Activated CD4-positive, alpha-beta memory T cell treated with anti-CD3 and anti-CD28 coated beads for 36 hours (primary cell): ENCODE measurements at regions not wholly inside any gene's neighbourhood (a gene's known extent, or its start where the extent isn't known, plus 50 kb on each side); places are given as distances from the start of the nearest gene placed in this dataset.

Experiments used
- CTCF ChIA-PET: fragments of 350-600 bp; sonication (Branson Sonifier 250); formaldehyde crosslinking; loops from one replicate; lab custom pipeline; 2021; ENCODE audit warnings: antibody characterized with exemption, inconsistent platforms; lab: Charles Lee
- POLR2A ChIA-PET: fragments of 350-600 bp; sonication (Branson Sonifier 250); formaldehyde crosslinking; loops from one replicate; lab custom pipeline; 2021; ENCODE audit warnings: antibody characterized with exemption; lab: Charles Lee
- DNase-seq: peaks from one replicate; pipeline ENCODE4 v3.0.0-alpha.2; 2020
- H3K27ac Mint-ChIP-seq: one replicate; pipeline ENCODE4 v1.8.0; 2021; ENCODE audit warnings: mixed read lengths
- H3K27me3 Mint-ChIP-seq: one replicate; pipeline ENCODE4 v1.8.0; 2021; ENCODE audit warnings: mixed read lengths
- H3K36me3 Mint-ChIP-seq: one replicate; pipeline ENCODE4 v1.8.0; 2021; ENCODE audit warnings: mixed read lengths
- H3K4me1 Mint-ChIP-seq: one replicate; pipeline ENCODE4 v1.8.0; 2021; ENCODE audit warnings: low read depth, mixed read lengths
- H3K4me3 Mint-ChIP-seq: one replicate; pipeline ENCODE4 v1.8.0; 2021; ENCODE audit warnings: mild to moderate bottlenecking, mixed read lengths
- H3K9me3 Mint-ChIP-seq: one replicate; pipeline ENCODE4 v1.8.0; 2021; ENCODE audit warnings: mixed read lengths
- intact Hi-C: fragments of 100-400 bp; cut with micrococcal nuclease; formaldehyde crosslinking; loops from one replicate; pipeline ENCODE4 v1.15.1; 2023

DNA sequence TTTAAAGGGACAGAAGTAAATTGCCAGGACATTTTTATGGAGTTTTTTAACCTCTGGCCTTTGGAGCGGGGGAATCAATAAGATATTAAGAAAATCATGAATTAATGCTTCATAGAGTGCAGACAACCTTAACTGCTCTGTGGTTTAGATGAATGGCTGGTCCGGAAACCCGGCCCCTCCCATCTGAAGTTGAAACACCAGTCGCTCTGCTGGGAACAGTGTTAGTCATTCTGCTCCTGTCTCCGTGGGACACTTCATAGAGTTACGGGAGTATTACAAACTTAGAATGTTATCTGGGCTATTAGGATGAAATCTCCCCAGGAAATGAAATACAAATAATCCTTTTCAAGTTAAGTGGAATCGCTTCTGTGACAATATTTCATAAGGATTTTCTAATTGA lies 110.1 kb upstream of the IRX2 start:
- ChIA-PET CTCF (no interaction called here), POLR2A (no interaction called here)
- no peaks in the 10 kb centered on the region for H3K27me3 Mint-ChIP-seq
- H3K27ac Mint-ChIP-seq, result no peak overlapping the region
- no peaks in the 10 kb centered on the region for H3K4me1 Mint-ChIP-seq
- intact Hi-C loops, result no loop called here
- H3K4me3 Mint-ChIP-seq, result no peak overlapping the region
- peaks cover 2% of the 10 kb centered on the region for H3K9me3 Mint-ChIP-seq
- no peak for DNase-seq
- no peaks in the 10 kb centered on the region for H3K36me3 Mint-ChIP-seq

DNA sequence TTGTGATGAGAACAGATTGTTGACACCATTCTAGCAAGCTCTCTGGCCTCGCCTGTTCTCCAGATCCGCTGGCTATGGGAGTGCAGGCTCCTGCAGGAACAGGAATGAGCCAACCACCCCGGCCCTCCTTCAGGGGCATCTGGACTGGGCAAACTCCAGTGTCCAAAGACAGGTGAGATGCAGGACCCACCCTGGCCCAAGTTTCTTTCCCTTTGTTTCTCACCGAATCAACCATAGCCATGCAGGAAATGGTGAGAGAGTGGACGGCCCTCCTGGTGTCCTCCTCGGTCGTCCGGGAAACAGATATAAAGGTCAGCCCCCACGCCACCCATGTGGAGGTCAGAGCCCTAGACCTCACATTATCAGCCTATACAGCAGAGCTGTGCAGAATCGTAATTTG lies 108.6 kb upstream of the IRX2 start:
- DNase-seq, result no peak
- Mint-ChIP-seq H3K27ac (no peak overlapping the region), H3K4me3 (no peak overlapping the region), H3K27me3 (no peaks in the 10 kb centered on the region), H3K9me3 (peaks cover 2% of the 10 kb centered on the region), H3K36me3 (no peaks in the 10 kb centered on the region), H3K4me1 (no peaks in the 10 kb centered on the region)
- ChIA-PET CTCF (interaction anchor here (0.6 kb wide), 1 partner anchor 534 kb away, joined by 4 read pairs; no protein-coding TSS in a partner anchor), POLR2A (no interaction called here)
- intact Hi-C loops, result no loop called here

DNA sequence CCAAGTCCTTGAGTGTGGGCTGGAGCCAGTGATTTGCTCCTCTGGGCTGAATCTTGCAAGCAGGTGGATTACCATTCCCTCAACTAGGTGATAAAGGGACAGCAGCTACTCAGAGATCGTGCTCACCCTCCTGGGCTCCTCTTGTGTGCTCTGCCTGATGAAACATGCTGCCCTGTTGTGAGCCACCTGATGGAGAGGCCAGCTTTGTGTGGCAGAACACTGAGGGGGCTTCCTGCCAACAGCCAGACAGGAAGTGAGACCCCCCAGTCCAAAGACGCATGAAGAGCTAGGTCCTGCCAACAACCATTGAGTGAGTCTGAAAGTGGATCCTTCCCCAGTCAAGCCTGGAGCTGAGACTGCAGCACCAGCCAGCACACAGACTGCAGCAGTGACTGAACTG lies 106.4 kb upstream of the IRX2 start:
- H3K9me3 Mint-ChIP-seq, result peaks cover 2% of the 10 kb centered on the region
- no peaks in the 10 kb centered on the region for H3K36me3 Mint-ChIP-seq
- H3K4me3 Mint-ChIP-seq, result no peak overlapping the region
- no peaks in the 10 kb centered on the region for H3K27me3 Mint-ChIP-seq
- no peak for DNase-seq
- intact Hi-C loops, result no loop called here
- POLR2A ChIA-PET, result no interaction called here
- no peaks in the 10 kb centered on the region for H3K4me1 Mint-ChIP-seq
- no peak overlapping the region for H3K27ac Mint-ChIP-seq
- CTCF ChIA-PET, result no interaction called here

GRCh38 chr5:2856206-2856605 lies 104.7 kb upstream of the IRX2 start:
- DNase-seq, result no peak
- no peaks in the 10 kb centered on the region for H3K36me3 Mint-ChIP-seq
- H3K4me3 Mint-ChIP-seq, result no peak overlapping the region
- ChIA-PET POLR2A (no interaction called here), CTCF (no interaction called here)
- no peaks in the 10 kb centered on the region for H3K4me1 Mint-ChIP-seq
- no peak overlapping the region for H3K27ac Mint-ChIP-seq
- intact Hi-C loops, result no loop called here
- H3K9me3 Mint-ChIP-seq, result no peaks in the 10 kb centered on the region
- H3K27me3 Mint-ChIP-seq, result no peaks in the 10 kb centered on the region

- Mint-ChIP-seq H3K27ac (no peak overlapping the region), H3K27me3 (no peaks in the 10 kb centered on the region), H3K36me3 (no peaks in the 10 kb centered on the region), H3K9me3 (no peaks in the 10 kb centered on the region), H3K4me3 (no peak overlapping the region), H3K4me1 (no peaks in the 10 kb centered on the region)
- ChIA-PET CTCF (no interaction called here), POLR2A (no interaction called here)
- intact Hi-C loops, result no loop called here
- no peak for DNase-seq
These were observed 101.0 kb upstream of the IRX2 start for GRCh38 chr5:2852446-2852845.

DNA sequence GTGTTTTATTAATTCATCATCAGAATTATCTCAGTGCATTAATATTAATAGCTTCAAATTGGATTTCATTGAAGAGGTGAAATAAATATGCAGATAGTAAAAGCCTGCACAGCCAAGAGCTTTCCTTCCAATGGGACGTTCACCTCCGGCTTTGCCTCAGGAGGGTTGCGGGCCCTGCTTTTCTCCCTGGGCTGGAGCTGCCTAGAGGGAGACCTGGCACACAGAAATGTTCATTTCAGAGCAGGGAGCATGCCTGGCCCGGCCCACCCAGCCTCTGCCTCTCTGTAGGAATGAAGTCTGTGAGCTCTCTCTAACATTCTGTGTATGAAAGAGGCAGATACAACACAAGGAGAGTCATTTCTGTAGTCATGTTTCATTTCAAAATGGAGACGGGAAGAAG lies 100.4 kb upstream of the IRX2 start:
- Mint-ChIP-seq H3K27ac (no peak overlapping the region), H3K27me3 (no peaks in the 10 kb centered on the region), H3K4me1 (no peaks in the 10 kb centered on the region), H3K36me3 (no peaks in the 10 kb centered on the region), H3K4me3 (no peak overlapping the region), H3K9me3 (no peaks in the 10 kb centered on the region)
- intact Hi-C loops, result no loop called here
- CTCF ChIA-PET, result no interaction called here
- DNase-seq, result no peak
- POLR2A ChIA-PET, result no interaction called here

DNA sequence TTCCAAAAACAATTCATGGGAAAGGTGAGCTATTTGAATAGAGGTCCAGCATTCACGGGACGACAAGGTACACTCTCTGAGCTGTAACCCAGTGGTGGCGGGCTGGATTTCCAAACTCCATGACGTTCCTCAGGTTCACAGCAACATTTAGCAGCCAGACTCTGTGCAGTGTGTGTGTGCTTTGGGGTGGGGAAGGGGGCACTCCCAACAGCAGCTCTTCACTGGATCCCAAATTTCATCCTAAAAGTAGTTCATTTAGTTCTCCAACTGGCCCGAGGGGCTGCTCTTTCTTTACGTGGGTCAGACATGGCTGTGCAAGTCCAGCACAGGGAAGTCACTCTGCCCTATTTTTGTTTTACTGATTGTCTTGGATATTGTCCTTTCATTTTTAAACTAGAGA lies 98.0 kb upstream of the IRX2 start:
- H3K9me3 Mint-ChIP-seq, result no peaks in the 10 kb centered on the region
- ChIA-PET CTCF (no interaction called here), POLR2A (no interaction called here)
- no peaks in the 10 kb centered on the region for H3K27me3 Mint-ChIP-seq
- intact Hi-C loops, result no loop called here
- H3K4me3 Mint-ChIP-seq, result no peak overlapping the region
- no peaks in the 10 kb centered on the region for H3K4me1 Mint-ChIP-seq
- no peak for DNase-seq
- no peak overlapping the region for H3K27ac Mint-ChIP-seq
- H3K36me3 Mint-ChIP-seq, result no peaks in the 10 kb centered on the region

- H3K4me1 Mint-ChIP-seq, result no peaks in the 10 kb centered on the region
- H3K4me3 Mint-ChIP-seq, result no peak overlapping the region
- intact Hi-C loops, result no loop called here
- no peaks in the 10 kb centered on the region for H3K9me3 Mint-ChIP-seq
- ChIA-PET CTCF (no interaction called here), POLR2A (no interaction called here)
- DNase-seq, result no peak
- no peaks in the 10 kb centered on the region for H3K27me3 Mint-ChIP-seq
- no peaks in the 10 kb centered on the region for H3K36me3 Mint-ChIP-seq
- H3K27ac Mint-ChIP-seq, result no peak overlapping the region
These were observed 97.1 kb upstream of the IRX2 start for GRCh38 chr5:2848619-2849018.

- ChIA-PET CTCF (no interaction called here), POLR2A (no interaction called here)
- no peak overlapping the region for H3K4me3 Mint-ChIP-seq
- H3K4me1 Mint-ChIP-seq, result no peaks in the 10 kb centered on the region
- no peak overlapping the region for H3K27ac Mint-ChIP-seq
- no peaks in the 10 kb centered on the region for H3K9me3 Mint-ChIP-seq
- intact Hi-C loops, result no loop called here
- DNase-seq, result no peak
- H3K27me3 Mint-ChIP-seq, result no peaks in the 10 kb centered on the region
- no peaks in the 10 kb centered on the region for H3K36me3 Mint-ChIP-seq
These were observed 96.1 kb upstream of the IRX2 start for GRCh38 chr5:2847608-2848007.

GRCh38 chr5:2841208-2841607 lies 89.7 kb upstream of the IRX2 start:
- H3K9me3 Mint-ChIP-seq, result peaks cover 4% of the 10 kb centered on the region
- ChIA-PET CTCF (no interaction called here), POLR2A (no interaction called here)
- no peaks in the 10 kb centered on the region for H3K27me3 Mint-ChIP-seq
- no peaks in the 10 kb centered on the region for H3K4me1 Mint-ChIP-seq
- no peaks in the 10 kb centered on the region for H3K36me3 Mint-ChIP-seq
- intact Hi-C loops, result no loop called here
- no peak for DNase-seq
- H3K27ac Mint-ChIP-seq, result no peak overlapping the region
- H3K4me3 Mint-ChIP-seq, result no peak overlapping the region

DNA sequence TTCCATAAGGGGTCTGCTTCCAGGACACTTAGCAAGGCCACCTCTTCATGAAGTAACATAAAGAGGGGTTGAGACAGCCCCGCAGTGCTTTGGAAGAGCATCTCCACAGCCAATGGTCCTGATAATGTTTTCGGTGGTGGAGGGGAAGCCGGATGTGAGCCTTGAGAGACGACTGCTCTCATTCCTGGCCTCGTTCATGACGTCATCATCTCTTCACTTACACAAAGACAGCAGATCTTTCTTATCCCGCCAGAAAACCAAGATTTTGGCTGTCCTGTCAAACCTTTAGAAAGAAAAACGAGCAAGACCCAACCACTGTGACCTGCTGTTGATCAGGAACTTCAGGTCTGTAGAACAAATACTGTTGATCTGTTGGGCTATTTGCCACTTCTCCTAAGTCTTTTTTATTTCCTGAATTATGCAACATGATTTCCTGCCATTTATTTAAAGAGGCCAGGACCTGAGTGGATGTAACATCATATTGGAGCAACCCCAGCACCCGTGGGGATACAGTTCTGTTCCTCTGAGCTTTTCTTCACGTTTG lies 89.0 kb upstream of the IRX2 start:
- Mint-ChIP-seq H3K9me3 (peaks cover 4% of the 10 kb centered on the region), H3K4me1 (no peaks in the 10 kb centered on the region), H3K27me3 (no peaks in the 10 kb centered on the region), H3K36me3 (no peaks in the 10 kb centered on the region), H3K4me3 (no peak overlapping the region), H3K27ac (no peak overlapping the region)
- intact Hi-C loops, result no loop called here
- POLR2A ChIA-PET, result no interaction called here
- CTCF ChIA-PET, result no interaction called here
- no peak for DNase-seq

- Mint-ChIP-seq H3K9me3 (peaks cover 4% of the 10 kb centered on the region), H3K4me1 (no peaks in the 10 kb centered on the region), H3K36me3 (no peaks in the 10 kb centered on the region), H3K27me3 (no peaks in the 10 kb centered on the region), H3K27ac (no peak overlapping the region), H3K4me3 (no peak overlapping the region)
- DNase-seq, result no peak
- CTCF ChIA-PET, result no interaction called here
- intact Hi-C loops, result no loop called here
- POLR2A ChIA-PET, result no interaction called here
These were observed 84.7 kb upstream of the IRX2 start for GRCh38 chr5:2836133-2836532.

DNA sequence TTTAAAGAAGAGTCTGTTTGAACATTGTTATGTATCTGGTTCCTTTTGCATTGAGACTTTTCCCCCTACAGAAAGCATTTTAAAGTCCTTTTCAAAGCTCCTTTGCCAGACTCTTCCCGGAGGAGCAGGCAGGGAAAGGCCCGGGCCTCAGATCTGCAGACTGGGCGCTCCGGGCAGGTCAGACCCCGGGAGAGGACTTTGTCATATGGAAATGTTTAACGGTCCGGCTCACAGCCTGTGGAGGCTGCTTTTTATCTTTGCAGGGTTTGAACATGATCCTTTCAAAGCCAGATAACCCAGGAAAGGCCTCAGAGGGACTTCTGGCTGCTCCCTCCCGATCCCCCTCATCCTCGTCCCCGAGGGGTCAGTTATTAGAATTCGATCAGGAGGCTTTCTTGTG lies 82.1 kb upstream of the IRX2 start:
- Mint-ChIP-seq H3K4me3 (no peak overlapping the region), H3K27me3 (no peaks in the 10 kb centered on the region), H3K4me1 (no peaks in the 10 kb centered on the region), H3K36me3 (no peaks in the 10 kb centered on the region), H3K9me3 (peaks cover 4% of the 10 kb centered on the region), H3K27ac (no peak overlapping the region)
- no peak for DNase-seq
- CTCF ChIA-PET, result no interaction called here
- POLR2A ChIA-PET, result no interaction called here
- intact Hi-C loops, result no loop called here
